HCT116 (cell line): ENCODE measurements at regions not wholly inside any gene's neighbourhood (a gene's known extent, or its start where the extent isn't known, plus 50 kb on each side); places are given as distances from the start of the nearest gene placed in this dataset.

Experiments used
- ATAC-seq: fragments of 200-7000 bp; cut with Tn5 transposase; 2 replicates; pipeline ENCODE4 v1.9.1; 2020; ENCODE audit warnings: mild to moderate bottlenecking, moderate library complexity
- BruUV-seq: library from RNA; stranded (reverse); fragments of 400-500 nt; replicated peaks from 2 replicates; lab custom pipeline; 2021; lab: Mats Ljungman, UMichigan
- CTCF ChIA-PET: fragments of 300-600 bp; sonication (Branson Sonifier 250); formaldehyde crosslinking; loops from one replicate; lab custom pipeline; 2021; ENCODE audit warnings: antibody characterized with exemption; lab: Charles Lee
- POLR2A ChIA-PET: fragments of 300-600, 350-600 bp; sonication (Branson Sonifier 250); formaldehyde crosslinking; loops from one replicate; lab custom pipeline; 2021; ENCODE audit warnings: antibody characterized with exemption; lab: Charles Lee
- RAD21 ChIA-PET, 2 experiments: fragments of 300-600 bp; sonication (Branson Sonifier 250); formaldehyde crosslinking; loops; one replicate each; lab custom pipeline; 2023; ENCODE audit warnings: low total read pairs in 2 of 2; ENCODE audit not compliant: uncharacterized antibody in 2 of 2, unreplicated experiment in 2 of 2, low non-redundant PET in 1 of 2; lab: Charles Lee
- DNase-seq: peaks from one replicate; pipeline ENCODE4 v3.0.0-alpha.2; 2010; ENCODE audit warnings: low read depth, low spot score
- H2AFZ ChIP-seq: fragments of 200-600 bp; shearing (Covaris generic), sonication (generic); 2 replicates; pipeline ENCODE4 v1.6.1; 2017; ENCODE audit warnings: low read depth, mixed run types, mixed read lengths, antibody characterized with exemption, low read length; ENCODE audit not compliant: poor library complexity, severe bottlenecking
- H3K27ac ChIP-seq: 2 replicates; pipeline ENCODE4 v1.5.1; 2012; ENCODE audit warnings: low read depth, low read length
- H3K27me3 ChIP-seq: fragments of 200-600 bp; sonication (generic); 2 replicates; pipeline ENCODE4 v1.6.1; 2016; ENCODE audit warnings: mixed run types, low read length, mixed read lengths; ENCODE audit not compliant: insufficient read depth
- H3K36me3 ChIP-seq, 2 experiments: fragments of 200-500 bp in 1 of 2; fragments of 200-600 bp in 1 of 2; sonication (Bioruptor generic) in 1 of 2; sonication (generic) in 1 of 2; 2 replicates each; pipeline versions ENCODE4 v1.5.1 to v1.6.1; 2014 to 2016; ENCODE audit warnings: low read length in 2 of 2, inconsistent platforms in 1 of 2, mixed read lengths in 1 of 2, mixed run types in 1 of 2; ENCODE audit not compliant: insufficient read depth in 2 of 2, control insufficient read depth in 1 of 2
- H3K4me1 ChIP-seq, 2 experiments: fragments of 200-600 bp in 1 of 2; sonication (generic) in 1 of 2; 2 replicates each; pipeline versions ENCODE4 v1.5.1 to v1.6.1; 2012 to 2017; ENCODE audit warnings: low read length in 2 of 2, inconsistent platforms in 1 of 2, mild to moderate bottlenecking in 1 of 2, mixed read lengths in 1 of 2, mixed run types in 1 of 2, moderate library complexity in 1 of 2; ENCODE audit not compliant: insufficient read depth in 2 of 2, control insufficient read depth in 1 of 2
- H3K4me2 ChIP-seq: fragments of 200-600 bp; sonication (generic); 2 replicates; pipeline ENCODE4 v1.6.1; 2017; ENCODE audit warnings: mixed run types, low read length, mixed read lengths
- H3K4me3 ChIP-seq, 2 experiments: fragments of 200-600 bp in 1 of 2; sonication (generic) in 1 of 2; replicated peaks in 1 of 2; 2 replicates each; pipeline ENCODE4 v1.5.1; 2011 to 2016; ENCODE audit warnings: low read length in 2 of 2, control low read depth in 1 of 2, low read depth in 1 of 2, mild to moderate bottlenecking in 1 of 2, mixed read lengths in 1 of 2, mixed run types in 1 of 2
- H3K79me2 ChIP-seq: fragments of 200-600 bp; sonication (generic); 2 replicates; pipeline ENCODE4 v1.6.1; 2017; ENCODE audit warnings: mild to moderate bottlenecking, mixed run types, low read length, moderate library complexity, mixed read lengths; ENCODE audit not compliant: insufficient read depth
- H3K9ac ChIP-seq: fragments of 200-600 bp; sonication (generic); 2 replicates; pipeline ENCODE4 v1.6.1; 2016; ENCODE audit warnings: low read length, mixed read lengths
- H3K9me2 ChIP-seq: fragments of 200-600 bp; sonication (generic), shearing (Covaris generic); 2 replicates; pipeline ENCODE4 v1.6.1; 2017; ENCODE audit warnings: mixed run types, mild to moderate bottlenecking, moderate library complexity; ENCODE audit not compliant: insufficient read depth
- H3K9me3 ChIP-seq, 2 experiments: fragments of 200-500 bp in 1 of 2; fragments of 200-600 bp in 1 of 2; sonication (Bioruptor generic) in 1 of 2; sonication (generic) in 1 of 2; 2 replicates each; pipeline ENCODE4 v1.6.1; 2014 to 2017; ENCODE audit warnings: low read length in 2 of 2, mixed read lengths in 2 of 2, inconsistent platforms in 1 of 2, low read depth in 1 of 2, mild to moderate bottlenecking in 1 of 2, mixed run types in 1 of 2, moderate library complexity in 1 of 2; ENCODE audit not compliant: control insufficient read depth in 1 of 2, insufficient read depth in 1 of 2
- H4K20me1 ChIP-seq: fragments of 200-600 bp; sonication (generic), shearing (Covaris generic); 2 replicates; pipeline ENCODE4 v1.6.1; 2017; ENCODE audit warnings: mixed run types, mild to moderate bottlenecking, moderate library complexity; ENCODE audit not compliant: insufficient read depth
- CEBPB ChIP-seq: IDR thresholded peaks from 2 replicates; pipeline ENCODE4 v1.6.1; 2012; ENCODE audit warnings: low read depth
- EGR1 ChIP-seq: IDR thresholded peaks from 2 replicates; pipeline ENCODE4 v1.6.1; 2012; ENCODE audit warnings: low read depth
- EZH2 ChIP-seq: fragments of 200-600 bp; sonication (generic); IDR thresholded peaks from 2 replicates; pipeline ENCODE4 v1.6.1; 2017; ENCODE audit warnings: antibody characterized with exemption, mixed run types
- JUND ChIP-seq: IDR thresholded peaks from 2 replicates; pipeline ENCODE4 v1.6.1; 2012
- POLR2A ChIP-seq: IDR thresholded peaks from 2 replicates; pipeline ENCODE4 v1.7.0; 2011; ENCODE audit warnings: borderline replicate concordance; ENCODE audit not compliant: insufficient read depth, insufficient read length; ENCODE audit errors: extremely low read depth
- SIN3A ChIP-seq: IDR thresholded peaks from 2 replicates; pipeline ENCODE4 v1.6.1; 2012; ENCODE audit warnings: low read depth
- TCF7L2 ChIP-seq: IDR thresholded peaks from 2 replicates; pipeline ENCODE4 v1.7.0; 2011; ENCODE audit warnings: borderline replicate concordance, inconsistent platforms; ENCODE audit not compliant: insufficient read depth, insufficient read length; ENCODE audit errors: extremely low read depth
- YY1 ChIP-seq: IDR thresholded peaks from 2 replicates; pipeline ENCODE4 v1.6.1; 2011; ENCODE audit warnings: low read length, low read depth, moderate library complexity, mild to moderate bottlenecking; ENCODE audit not compliant: insufficient replicate concordance; ENCODE audit errors: extremely low read depth
- ZBTB33 ChIP-seq: IDR thresholded peaks from 2 replicates; pipeline ENCODE4 v1.6.1; 2011; ENCODE audit warnings: mild to moderate bottlenecking, low read length, moderate library complexity; ENCODE audit not compliant: insufficient replicate concordance; ENCODE audit errors: extremely low read depth
- ZFX ChIP-seq: fragments of 450-650 bp; IDR thresholded peaks from 2 replicates; pipeline ENCODE4 v1.6.1; 2017
- intact Hi-C: fragments of 100-400 bp; cut with micrococcal nuclease; formaldehyde crosslinking; loops from 2 replicates; pipeline ENCODE4 v1.10.0; 2022
- TF ChIP-seq, protein P1 (sequence below): IDR thresholded peaks from 2 replicates; pipeline ENCODE4 v1.6.1; 2012

GRCh38 chr1:81587426-81587825, 213.3 kb upstream of the ADGRL2 start:
- ATAC-seq = no peak
- BruUV-seq = no TSS peak
- RAD21 ChIA-PET = no interaction called here
- H3K79me2 ChIP-seq = no peaks in the 10 kb centered on the region
- no peak overlapping the region for H3K4me3 ChIP-seq
- CTCF ChIA-PET = no interaction called here
- H3K27ac ChIP-seq = no peak overlapping the region
- POLR2A ChIA-PET = no interaction called here
- H3K9ac ChIP-seq = no peak overlapping the region
- no peak overlapping the region for H3K4me2 ChIP-seq
- H3K36me3 ChIP-seq = no peaks in the 10 kb centered on the region
- no peaks in the 10 kb centered on the region for H3K9me2 ChIP-seq
- H4K20me1 ChIP-seq = no peaks in the 10 kb centered on the region
- H3K9me3 ChIP-seq = no peaks in the 10 kb centered on the region
- TF ChIP-seq JUND = no peak
- no peak for TF ChIP-seq POLR2A
- no peak for TF ChIP-seq EZH2
- TF ChIP-seq ZFX = no peak
- TF ChIP-seq EGR1 = no peak
- TF ChIP-seq ZBTB33 = no peak
- no peak for TF ChIP-seq CEBPB
- TF ChIP-seq TCF7L2 = no peak
- TF ChIP-seq SIN3A = no peak
- TF ChIP-seq, protein P1, sequence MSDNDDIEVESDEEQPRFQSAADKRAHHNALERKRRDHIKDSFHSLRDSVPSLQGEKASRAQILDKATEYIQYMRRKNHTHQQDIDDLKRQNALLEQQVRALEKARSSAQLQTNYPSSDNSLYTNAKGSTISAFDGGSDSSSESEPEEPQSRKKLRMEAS = no peak
- TF ChIP-seq, all 23 proteins: peak for 0
- H3K27me3 ChIP-seq = no peaks in the 10 kb centered on the region
- no peaks in the 10 kb centered on the region for H3K4me1 ChIP-seq
- DNase-seq = no peak
- intact Hi-C loops = no loop called here
- H2AFZ ChIP-seq = no peak overlapping the region

- H3K9ac ChIP-seq = no peak overlapping the region
- no peak overlapping the region for H3K4me3 ChIP-seq
- no peaks in the 10 kb centered on the region for H3K9me3 ChIP-seq
- DNase-seq (no peak), ATAC-seq (no peak)
- no peaks in the 10 kb centered on the region for H3K79me2 ChIP-seq
- TF ChIP-seq YY1 (no peak), CEBPB (no peak), ZFX (no peak), ZBTB33 (no peak), TCF7L2 (no peak), JUND (no peak), POLR2A (no peak)
- TF ChIP-seq, protein P1 = no peak
- RAD21 ChIA-PET = no interaction called here
- POLR2A ChIA-PET = no interaction called here
- H3K4me2 ChIP-seq = no peak overlapping the region
- H3K27me3 ChIP-seq = no peaks in the 10 kb centered on the region
- H2AFZ ChIP-seq = no peak overlapping the region
- no peaks in the 10 kb centered on the region for H3K9me2 ChIP-seq
- no peaks in the 10 kb centered on the region for H4K20me1 ChIP-seq
- no peak overlapping the region for H3K27ac ChIP-seq
- CTCF ChIA-PET = no interaction called here
- BruUV-seq = no TSS peak
- no peaks in the 10 kb centered on the region for H3K4me1 ChIP-seq
- intact Hi-C loops = no loop called here
- H3K36me3 ChIP-seq = no peaks in the 10 kb centered on the region
These were observed 215.4 kb upstream of the ADGRL2 start for GRCh38 chr1:81585371-81585770.
